RWPE1 (cell line): ENCODE measurements at regions not wholly inside any gene's neighbourhood (a gene's known extent, or its start where the extent isn't known, plus 50 kb on each side); places are given as distances from the start of the nearest gene placed in this dataset.

ENCODE experiments used
- CTCF ChIA-PET: fragments of 350-600 bp; sonication (Branson Sonifier 250); formaldehyde crosslinking; extraction: SDS; loops from one replicate; lab custom pipeline; 2021; lab: Yijun Ruan, JAX
- POLR2A ChIA-PET: fragments of 400-600 bp; formaldehyde crosslinking; extraction: SDS; loops from one replicate; lab custom pipeline; 2020; ENCODE audit warnings: antibody characterized with exemption; ENCODE audit not compliant: low non-redundant PET; lab: Yijun Ruan, JAX
- DNase-seq: peaks from one replicate; pipeline ENCODE4 v3.0.0; 2012; ENCODE audit warnings: low spot score
- H3K27ac ChIP-seq: fragments of 450-650 bp; 2 replicates; pipeline ENCODE4 v1.5.1; 2017
- TF ChIP-seq, protein P1 (sequence below): fragments of 450-650 bp; conservative IDR thresholded peaks from 2 replicates; pipeline ENCODE4 v1.5.1; 2017; ENCODE audit warnings: low read depth, mild to moderate bottlenecking

DNA sequence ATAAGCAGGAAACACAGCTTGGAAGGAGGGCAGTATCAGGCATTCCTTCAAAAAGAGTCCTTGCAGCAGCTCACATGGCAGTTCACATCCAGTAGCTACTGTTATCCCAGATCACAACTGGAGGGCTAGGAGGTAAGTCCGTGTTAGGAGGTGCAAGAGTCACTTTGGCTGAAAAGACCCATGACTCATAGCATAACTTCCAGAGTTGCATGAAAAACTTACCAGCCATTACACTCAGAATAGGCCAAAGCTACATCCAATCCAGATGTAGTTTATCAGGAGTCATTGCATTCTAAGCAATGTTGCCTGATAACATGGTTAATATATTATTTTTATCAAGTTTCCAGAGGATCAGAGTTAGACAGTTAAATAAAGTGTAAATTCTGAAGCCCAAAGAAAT, 1126.4 kb upstream of the SEMA6A start:
- no peak for DNase-seq
- H3K27ac ChIP-seq = no peak overlapping the region
- TF ChIP-seq, protein P1, sequence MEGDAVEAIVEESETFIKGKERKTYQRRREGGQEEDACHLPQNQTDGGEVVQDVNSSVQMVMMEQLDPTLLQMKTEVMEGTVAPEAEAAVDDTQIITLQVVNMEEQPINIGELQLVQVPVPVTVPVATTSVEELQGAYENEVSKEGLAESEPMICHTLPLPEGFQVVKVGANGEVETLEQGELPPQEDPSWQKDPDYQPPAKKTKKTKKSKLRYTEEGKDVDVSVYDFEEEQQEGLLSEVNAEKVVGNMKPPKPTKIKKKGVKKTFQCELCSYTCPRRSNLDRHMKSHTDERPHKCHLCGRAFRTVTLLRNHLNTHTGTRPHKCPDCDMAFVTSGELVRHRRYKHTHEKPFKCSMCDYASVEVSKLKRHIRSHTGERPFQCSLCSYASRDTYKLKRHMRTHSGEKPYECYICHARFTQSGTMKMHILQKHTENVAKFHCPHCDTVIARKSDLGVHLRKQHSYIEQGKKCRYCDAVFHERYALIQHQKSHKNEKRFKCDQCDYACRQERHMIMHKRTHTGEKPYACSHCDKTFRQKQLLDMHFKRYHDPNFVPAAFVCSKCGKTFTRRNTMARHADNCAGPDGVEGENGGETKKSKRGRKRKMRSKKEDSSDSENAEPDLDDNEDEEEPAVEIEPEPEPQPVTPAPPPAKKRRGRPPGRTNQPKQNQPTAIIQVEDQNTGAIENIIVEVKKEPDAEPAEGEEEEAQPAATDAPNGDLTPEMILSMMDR = no peak
- CTCF ChIA-PET = no interaction called here
- POLR2A ChIA-PET = no interaction called here

DNA sequence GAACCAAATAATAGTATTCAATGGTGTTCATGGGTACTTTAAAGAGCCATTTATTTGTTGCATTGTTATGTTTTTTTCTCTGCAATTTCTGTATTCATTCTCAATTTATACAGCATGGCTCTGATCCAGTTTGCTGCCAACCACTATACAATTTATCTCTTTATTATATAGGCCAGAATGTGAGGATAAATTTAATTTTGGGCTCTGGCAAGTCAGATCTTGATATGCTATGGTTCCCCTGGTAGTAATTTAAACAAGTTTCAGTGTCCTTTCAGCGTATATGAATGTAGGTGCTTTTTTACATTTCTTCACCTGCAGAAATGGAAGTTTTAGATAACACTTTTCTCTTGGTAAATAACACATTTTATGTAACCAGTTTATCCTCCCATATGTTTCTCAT, 1118.0 kb upstream of the SEMA6A start:
- ChIA-PET POLR2A (no interaction called here), CTCF (interaction anchor here (0.6 kb wide), 1 partner anchor 716 kb away, joined by 3 read pairs; no protein-coding TSS in a partner anchor)
- TF ChIP-seq, protein P1 = no peak
- no peak for DNase-seq
- no peak overlapping the region for H3K27ac ChIP-seq

DNA sequence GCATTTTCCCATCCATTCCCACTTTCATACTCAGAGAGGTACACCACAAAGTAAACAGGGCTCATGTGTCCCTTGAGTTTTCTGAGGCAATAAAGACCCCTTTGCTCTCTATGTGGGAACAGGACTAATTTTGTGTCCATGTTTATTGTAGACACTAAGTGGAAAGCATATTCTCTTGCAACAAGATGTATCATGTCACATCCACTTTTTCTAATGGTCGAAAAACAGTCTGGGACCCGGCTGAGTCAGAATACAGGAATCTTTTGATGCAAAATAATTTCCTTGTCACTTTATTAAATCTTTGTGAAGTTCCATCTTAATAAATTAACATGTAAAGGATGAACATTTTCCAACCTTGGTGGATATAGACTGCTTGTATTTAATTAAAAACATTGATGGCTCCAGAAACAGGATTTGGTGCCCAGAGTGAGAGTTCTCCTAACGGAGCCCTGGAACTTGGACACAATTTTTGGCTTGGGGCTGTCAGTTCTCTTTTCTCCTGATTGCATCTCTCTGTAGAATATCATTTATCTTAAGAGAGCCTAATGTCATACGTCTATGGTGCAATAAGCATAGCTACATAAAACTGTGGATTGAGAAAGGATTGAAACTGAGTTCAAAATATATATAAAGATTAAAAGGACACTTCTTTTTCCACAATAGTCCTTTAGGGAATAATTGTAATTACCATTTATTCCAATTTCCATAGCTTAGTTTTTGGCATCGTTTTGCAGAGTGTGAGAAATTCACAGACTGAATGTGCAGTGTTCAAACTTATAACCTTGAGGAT, 1116.7 kb upstream of the SEMA6A start:
- DNase-seq = no peak
- POLR2A ChIA-PET = no interaction called here
- H3K27ac ChIP-seq = no peak overlapping the region
- CTCF ChIA-PET = interaction anchor here (0.6 kb wide), 1 partner anchor 329 kb away, joined by 3 read pairs; no protein-coding TSS in a partner anchor
- TF ChIP-seq, protein P1 = no peak

DNA sequence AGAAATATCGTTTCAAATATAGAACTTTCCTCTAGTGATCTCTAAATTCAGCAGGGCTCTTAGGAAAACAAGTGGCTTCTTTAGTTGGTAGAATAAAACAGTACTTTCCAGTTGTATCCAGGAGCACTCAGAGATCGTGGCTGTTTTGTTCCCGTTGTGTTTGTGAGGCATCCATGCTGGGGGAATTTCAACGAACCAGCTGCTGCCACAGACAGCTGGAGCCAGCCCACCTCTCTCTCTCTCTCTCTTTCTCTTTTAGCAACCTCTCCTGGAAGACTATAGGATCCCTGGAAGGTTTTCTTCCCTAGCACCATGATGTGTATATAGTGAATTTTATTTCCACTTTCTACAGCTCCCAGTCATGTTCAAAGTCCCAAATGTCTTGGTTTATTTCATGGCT, 1116.0 kb upstream of the SEMA6A start:
- CTCF ChIA-PET = no interaction called here
- no peak overlapping the region for H3K27ac ChIP-seq
- POLR2A ChIA-PET = no interaction called here
- TF ChIP-seq, protein P1 = no peak
- DNase-seq = no peak

DNA sequence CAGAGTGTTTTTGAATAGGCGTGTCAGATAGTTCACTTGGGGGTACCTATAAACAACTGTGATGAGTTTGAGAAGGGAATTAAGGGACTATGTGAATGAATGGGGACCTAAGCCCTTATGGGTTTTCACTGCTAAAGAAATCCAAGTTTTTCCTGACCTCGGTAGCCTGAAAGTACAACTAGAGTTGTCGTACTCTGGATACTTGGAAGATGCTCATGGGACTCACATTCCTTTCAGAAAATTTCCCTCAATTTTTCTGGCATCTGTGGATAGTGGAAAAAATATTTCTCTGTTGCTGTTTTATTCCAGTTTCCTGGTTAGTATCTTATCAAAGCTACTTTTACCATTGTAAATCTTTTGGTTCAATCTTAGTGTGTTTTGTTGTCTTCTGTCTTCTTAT, 1112.3 kb upstream of the SEMA6A start:
- no peak overlapping the region for H3K27ac ChIP-seq
- CTCF ChIA-PET = no interaction called here
- TF ChIP-seq, protein P1 = no peak
- DNase-seq = no peak
- POLR2A ChIA-PET = no interaction called here

DNA sequence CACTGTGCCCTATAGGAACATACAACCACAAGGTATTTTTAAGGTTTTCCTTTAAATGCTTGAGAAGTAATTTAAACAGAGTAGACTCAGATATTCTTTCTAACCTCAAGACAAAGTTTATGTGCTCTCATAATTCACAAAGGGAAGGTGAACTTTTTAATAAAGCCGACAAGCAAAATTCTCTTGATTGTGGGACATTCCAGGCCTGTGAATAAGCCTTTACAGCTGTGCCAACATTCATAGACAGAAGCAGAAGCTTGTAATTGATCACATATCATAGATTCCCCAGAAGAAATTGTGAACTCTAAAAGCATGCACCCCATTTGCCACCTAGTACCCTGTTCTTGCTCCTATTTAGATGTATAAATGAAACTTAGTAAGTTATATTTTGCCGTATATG, 1107.8 kb upstream of the SEMA6A start:
- TF ChIP-seq, protein P1 = no peak
- ChIA-PET CTCF (interaction anchor here (0.7 kb wide), 1 partner anchor 19 kb away, joined by 3 read pairs; no protein-coding TSS in a partner anchor), POLR2A (no interaction called here)
- H3K27ac ChIP-seq = no peak overlapping the region
- no peak for DNase-seq
